Right atrium auricular region (tissue), 2 donors: ENCODE measurements at regions not wholly inside any gene's neighbourhood (a gene's known extent, or its start where the extent isn't known, plus 50 kb on each side); places are given as distances from the start of the nearest gene placed in this dataset.

Experiments used
- DNase-seq: peaks from one replicate; pipeline ENCODE4 v3.0.0-alpha.2; 2019; ENCODE audit warnings: low spot score
- H3K27ac ChIP-seq, 2 donors: fragments of 200-600 bp; sonication (generic); 1 replicate in 1 of 2; 2 replicates in 1 of 2; pipeline ENCODE4 v1.5.1; 2016 to 2019
- H3K27me3 ChIP-seq, 2 donors: fragments of 200-600 bp; sonication (generic); one replicate each; pipeline versions ENCODE4 v1.5.1 to v1.6.0; 2017 to 2019
- H3K36me3 ChIP-seq: fragments of 200-600 bp; sonication (generic); one replicate; pipeline ENCODE4 v1.5.1; 2016
- H3K4me1 ChIP-seq, 2 donors: fragments of 200-600 bp; sonication (generic); one replicate each; pipeline versions ENCODE4 v1.5.1 to v1.6.0; 2017 to 2019
- H3K4me3 ChIP-seq, 2 donors: fragments of 200-600 bp; sonication (generic); 1 replicate in 1 of 2; 2 replicates in 1 of 2; pipeline ENCODE4 v1.5.1; 2017 to 2019; ENCODE audit warnings: mild to moderate bottlenecking in 1 of 2, moderate library complexity in 1 of 2
- H3K9me3 ChIP-seq, 2 donors: fragments of 200-600 bp; sonication (generic); one replicate each; pipeline ENCODE4 v1.5.1; 2019
- TF ChIP-seq, protein P1 (sequence below), 2 donors: fragments of 200-600 bp; sonication (generic); IDR thresholded peaks; one replicate each; pipeline ENCODE4 v1.5.1; 2019; ENCODE audit warnings: antibody characterized with exemption in 2 of 2

DNA sequence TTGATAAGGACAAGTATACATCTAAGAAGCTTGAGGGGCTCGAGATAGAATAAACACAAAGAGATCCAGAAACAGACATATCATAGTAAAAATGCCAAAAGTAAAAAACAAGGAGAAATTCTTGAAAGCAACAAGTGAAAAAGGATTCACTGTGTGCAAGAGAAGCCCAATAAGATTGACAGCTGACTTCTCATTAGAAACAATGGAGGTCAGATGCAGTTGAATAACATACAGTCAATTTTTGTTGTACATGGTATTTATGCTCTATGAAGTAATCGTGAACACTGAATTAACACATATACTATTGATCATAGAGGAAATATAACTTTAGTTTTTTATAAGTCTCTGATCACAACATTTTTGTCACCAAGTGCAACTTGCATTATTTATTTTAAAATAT is 982.8 kb upstream of the SORCS1 start:
- Histone ChIP-seq H3K4me1 (no peaks in the 10 kb centered on the region), H3K27ac (no peak overlapping the region), H3K36me3 (no peaks in the 10 kb centered on the region), H3K9me3 (peaks cover 0 to 21% of the 10 kb centered on the region in 2 donors), H3K4me3 (no peak overlapping the region), H3K27me3 (no peaks in the 10 kb centered on the region)
- TF ChIP-seq, protein P1, sequence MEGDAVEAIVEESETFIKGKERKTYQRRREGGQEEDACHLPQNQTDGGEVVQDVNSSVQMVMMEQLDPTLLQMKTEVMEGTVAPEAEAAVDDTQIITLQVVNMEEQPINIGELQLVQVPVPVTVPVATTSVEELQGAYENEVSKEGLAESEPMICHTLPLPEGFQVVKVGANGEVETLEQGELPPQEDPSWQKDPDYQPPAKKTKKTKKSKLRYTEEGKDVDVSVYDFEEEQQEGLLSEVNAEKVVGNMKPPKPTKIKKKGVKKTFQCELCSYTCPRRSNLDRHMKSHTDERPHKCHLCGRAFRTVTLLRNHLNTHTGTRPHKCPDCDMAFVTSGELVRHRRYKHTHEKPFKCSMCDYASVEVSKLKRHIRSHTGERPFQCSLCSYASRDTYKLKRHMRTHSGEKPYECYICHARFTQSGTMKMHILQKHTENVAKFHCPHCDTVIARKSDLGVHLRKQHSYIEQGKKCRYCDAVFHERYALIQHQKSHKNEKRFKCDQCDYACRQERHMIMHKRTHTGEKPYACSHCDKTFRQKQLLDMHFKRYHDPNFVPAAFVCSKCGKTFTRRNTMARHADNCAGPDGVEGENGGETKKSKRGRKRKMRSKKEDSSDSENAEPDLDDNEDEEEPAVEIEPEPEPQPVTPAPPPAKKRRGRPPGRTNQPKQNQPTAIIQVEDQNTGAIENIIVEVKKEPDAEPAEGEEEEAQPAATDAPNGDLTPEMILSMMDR (IDR thresholded peaks at IDR 0.05): no peak
- DNase-seq: no peak

DNA sequence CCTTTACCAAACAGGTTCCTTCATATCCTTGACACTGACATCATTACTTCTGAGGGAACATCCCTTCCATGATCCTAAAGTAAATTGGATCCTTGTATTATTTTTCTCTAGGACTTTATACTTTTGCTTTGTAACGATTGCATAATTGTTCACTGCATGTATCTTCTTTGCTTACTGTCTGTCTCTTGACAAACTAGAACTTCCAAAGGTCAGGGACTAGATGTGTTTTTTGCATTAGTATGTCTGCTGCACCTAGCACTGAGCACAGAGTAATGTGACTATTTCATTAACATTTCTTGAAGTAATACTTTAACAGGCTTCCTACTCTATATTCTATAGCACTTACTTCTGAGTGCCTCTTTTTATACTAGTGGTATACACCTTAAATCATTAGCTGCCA is 976.6 kb upstream of the SORCS1 start:
- TF ChIP-seq, protein P1 (IDR thresholded peaks at IDR 0.05): no peak
- no peak for DNase-seq
- Histone ChIP-seq H3K27me3 (no peaks in the 10 kb centered on the region), H3K27ac (no peak overlapping the region), H3K4me3 (no peak overlapping the region), H3K4me1 (no peaks in the 10 kb centered on the region), H3K36me3 (no peaks in the 10 kb centered on the region), H3K9me3 (peaks cover 0 to under 1% of the 10 kb centered on the region in 2 donors)

DNA sequence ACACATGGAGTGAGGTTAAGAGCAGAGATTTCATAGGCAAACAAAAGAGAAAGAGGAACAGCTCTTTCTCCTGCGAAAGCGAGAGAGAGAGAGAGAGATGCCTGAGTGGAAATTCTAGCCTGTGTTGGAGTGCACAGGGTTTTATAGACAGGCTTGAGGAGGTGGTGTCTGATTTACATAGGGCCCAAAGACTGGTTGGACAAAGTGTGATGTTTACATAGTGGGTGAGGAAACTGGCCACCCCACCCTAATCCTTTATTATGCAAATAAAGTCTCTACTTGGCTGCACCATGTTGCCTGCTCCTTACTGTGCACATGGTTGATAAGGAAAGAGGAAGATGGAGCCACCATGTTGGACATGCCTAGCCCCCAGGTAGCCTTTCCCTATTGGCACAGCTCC is 967.8 kb upstream of the SORCS1 start:
- Histone ChIP-seq H3K36me3 (no peaks in the 10 kb centered on the region), H3K4me3 (no peak overlapping the region), H3K27ac (no peak overlapping the region), H3K9me3 (no peaks in the 10 kb centered on the region), H3K27me3 (no peaks in the 10 kb centered on the region), H3K4me1 (no peaks in the 10 kb centered on the region)
- TF ChIP-seq, protein P1 (IDR thresholded peaks at IDR 0.05): no peak
- DNase-seq: no peak

DNA sequence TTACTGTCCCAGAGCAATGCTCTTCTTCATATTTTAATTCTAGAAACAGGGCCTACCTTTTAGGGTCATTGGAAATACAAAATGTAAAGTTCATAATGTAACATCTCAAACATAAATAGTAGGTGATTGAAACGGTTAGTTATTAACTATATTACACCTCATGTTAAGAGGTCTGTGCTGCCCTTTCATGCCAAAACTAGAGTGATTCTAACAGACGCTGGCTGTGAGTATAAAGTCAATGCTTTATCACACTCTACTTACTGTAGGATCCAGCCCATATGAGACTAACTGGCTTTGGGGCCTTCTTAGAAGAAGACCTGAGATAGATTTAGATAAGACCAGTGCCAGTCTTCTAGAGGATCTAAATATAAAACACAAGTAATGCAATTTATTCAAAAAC is 966.1 kb upstream of the SORCS1 start:
- Histone ChIP-seq H3K4me1 (no peaks in the 10 kb centered on the region), H3K27me3 (no peaks in the 10 kb centered on the region), H3K27ac (no peak overlapping the region), H3K4me3 (no peak overlapping the region), H3K36me3 (no peaks in the 10 kb centered on the region), H3K9me3 (no peaks in the 10 kb centered on the region)
- TF ChIP-seq, protein P1 (IDR thresholded peaks at IDR 0.05): no peak
- no peak for DNase-seq

DNA sequence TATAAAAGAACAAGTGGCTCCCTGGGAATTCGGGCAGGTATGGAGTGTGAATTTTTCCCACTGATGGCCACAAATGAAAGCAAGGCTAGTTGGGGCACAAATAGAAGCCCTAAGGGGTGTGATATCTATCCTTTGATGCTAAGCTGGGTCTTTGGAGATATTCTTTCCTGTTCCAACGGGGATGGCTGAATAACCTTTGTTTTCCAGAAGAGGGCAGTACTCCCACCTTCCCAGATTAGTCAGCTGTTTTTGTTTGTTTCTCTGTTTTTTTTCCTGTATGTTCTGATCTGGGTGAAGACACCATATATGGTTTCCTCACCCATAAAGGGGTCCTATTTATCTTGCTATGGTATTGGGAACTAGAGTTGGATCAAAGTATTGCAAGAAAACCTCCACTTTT is 947.7 kb upstream of the SORCS1 start:
- no peaks in the 10 kb centered on the region for H3K36me3 ChIP-seq
- H3K4me3 ChIP-seq: no peak overlapping the region
- no peaks in the 10 kb centered on the region for H3K27me3 ChIP-seq
- no peak overlapping the region for H3K27ac ChIP-seq
- TF ChIP-seq, protein P1 (IDR thresholded peaks at IDR 0.05): no peak
- H3K4me1 ChIP-seq: no peaks in the 10 kb centered on the region
- no peak for DNase-seq
- no peaks in the 10 kb centered on the region for H3K9me3 ChIP-seq

DNA sequence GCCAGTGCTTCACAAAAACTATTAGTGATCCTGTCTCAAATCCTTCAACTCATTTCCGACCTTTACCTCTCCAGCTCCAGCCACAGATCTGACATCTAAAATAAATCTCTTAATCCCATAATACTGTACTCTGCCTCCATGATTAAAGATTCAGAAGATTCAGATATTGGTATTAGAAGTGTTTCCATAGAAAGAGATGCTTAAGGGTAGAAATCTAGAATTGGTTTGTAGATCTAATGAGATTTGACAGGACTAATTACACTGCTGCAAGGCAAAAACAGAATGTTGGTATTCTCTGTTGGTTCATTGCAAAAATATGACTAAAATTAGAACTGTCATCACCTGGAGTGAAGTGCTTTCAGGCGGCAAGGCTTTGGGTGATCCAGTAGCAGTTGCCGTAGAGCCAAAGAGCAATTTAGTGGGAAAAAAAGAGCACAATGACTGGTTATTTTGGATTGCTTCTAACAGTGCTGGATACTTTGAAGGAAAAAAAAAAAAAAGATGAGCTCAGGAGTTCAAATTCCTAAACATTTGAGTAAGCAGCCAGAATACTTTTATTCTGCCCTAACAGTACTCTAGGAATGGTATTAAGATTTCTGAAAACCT is 940.1 kb upstream of the SORCS1 start:
- DNase-seq: no peak
- H3K9me3 ChIP-seq: no peaks in the 10 kb centered on the region
- no peak overlapping the region for H3K27ac ChIP-seq
- H3K4me1 ChIP-seq: no peaks in the 10 kb centered on the region
- no peak overlapping the region for H3K4me3 ChIP-seq
- no peaks in the 10 kb centered on the region for H3K36me3 ChIP-seq
- no peaks in the 10 kb centered on the region for H3K27me3 ChIP-seq
- TF ChIP-seq, protein P1 (IDR thresholded peaks at IDR 0.05): no peak
